Common myeloid progenitor, CD34-positive (primary cell): ENCODE measurements at regions not wholly inside any gene's neighbourhood (a gene's known extent, or its start where the extent isn't known, plus 50 kb on each side); places are given as distances from the start of the nearest gene placed in this dataset.

ENCODE experiments used
- CTCF ChIA-PET: fragments of 350-600 bp; sonication (Branson Sonifier 250); formaldehyde crosslinking; loops from one replicate; lab custom pipeline; 2021; ENCODE audit warnings: antibody characterized with exemption; lab: Charles Lee
- POLR2A ChIA-PET: fragments of 350-600 bp; sonication (Branson Sonifier 250); formaldehyde crosslinking; loops from one replicate; lab custom pipeline; 2021; ENCODE audit warnings: antibody characterized with exemption; lab: Charles Lee
- DNase-seq, 3 donors: peaks; one replicate each; pipeline versions ENCODE4 v3.0.0 to v3.0.0-alpha.2; 2013
- H3K27ac ChIP-seq, 2 experiments: 1 replicate in 1 of 2; 2 replicates in 1 of 2; pipeline ENCODE4 v1.7.0; 2013; ENCODE audit warnings: inconsistent platforms in 2 of 2, low read length in 2 of 2, mild to moderate bottlenecking in 2 of 2, low read depth in 1 of 2, moderate library complexity in 1 of 2; ENCODE audit not compliant: severe bottlenecking in 2 of 2, insufficient read depth in 1 of 2, poor library complexity in 1 of 2
- H3K27me3 ChIP-seq, 5 experiments: replicated peaks in 2 of 5; 1 replicate in 3 of 5; 2 replicates in 2 of 5; pipeline versions ENCODE4 v1.6.1 to v1.7.0; 2013; ENCODE audit warnings: low read length in 4 of 5, mild to moderate bottlenecking in 2 of 5, moderate library complexity in 2 of 5, inconsistent platforms in 1 of 5; ENCODE audit not compliant: insufficient read depth in 5 of 5, control insufficient read depth in 4 of 5
- H3K36me3 ChIP-seq, 4 experiments: 1 replicate in 2 of 4; 2 replicates in 2 of 4; pipeline versions ENCODE4 v1.6.1 to v1.7.0; 2013; ENCODE audit warnings: low read length in 3 of 4, control low read depth in 1 of 4, mild to moderate bottlenecking in 1 of 4; ENCODE audit not compliant: control insufficient read depth in 4 of 4, insufficient read depth in 4 of 4
- H3K4me1 ChIP-seq, 4 experiments: 1 replicate in 3 of 4; 2 replicates in 1 of 4; pipeline versions ENCODE4 v1.6.1 to v1.7.1; 2013; ENCODE audit warnings: low read length in 3 of 4, mild to moderate bottlenecking in 3 of 4, control low read depth in 1 of 4, inconsistent platforms in 1 of 4, moderate library complexity in 1 of 4; ENCODE audit not compliant: control insufficient read depth in 4 of 4, insufficient read depth in 4 of 4; ENCODE audit errors: control extremely low read depth in 1 of 4
- H3K4me3 ChIP-seq, 7 experiments: 1 replicate in 4 of 7; 2 replicates in 3 of 7; pipeline versions ENCODE4 v1.5.1 to v1.7.0; 2013; ENCODE audit warnings: mild to moderate bottlenecking in 7 of 7, low read length in 6 of 7, moderate library complexity in 6 of 7, inconsistent platforms in 2 of 7, low read depth in 2 of 7, control low read depth in 1 of 7; ENCODE audit not compliant: insufficient read depth in 4 of 7, control insufficient read depth in 1 of 7; ENCODE audit errors: extremely low read depth in 1 of 7
- H3K9me3 ChIP-seq, 5 experiments: 1 replicate in 4 of 5; 2 replicates in 1 of 5; pipeline versions ENCODE4 v1.6.1 to v1.7.1; 2013; ENCODE audit warnings: low read length in 4 of 5, mild to moderate bottlenecking in 2 of 5, inconsistent platforms in 1 of 5, low read depth in 1 of 5, moderate library complexity in 1 of 5; ENCODE audit not compliant: control insufficient read depth in 4 of 5, insufficient read depth in 2 of 5; ENCODE audit errors: control extremely low read depth in 1 of 5
- WGBS: methylation state at CpG from one replicate; pipeline ENCODE4 v1.1.5; 2013; ENCODE audit not compliant: insufficient coverage; 5-methylcytosine and 5-hydroxymethylcytosine counted together

DNA sequence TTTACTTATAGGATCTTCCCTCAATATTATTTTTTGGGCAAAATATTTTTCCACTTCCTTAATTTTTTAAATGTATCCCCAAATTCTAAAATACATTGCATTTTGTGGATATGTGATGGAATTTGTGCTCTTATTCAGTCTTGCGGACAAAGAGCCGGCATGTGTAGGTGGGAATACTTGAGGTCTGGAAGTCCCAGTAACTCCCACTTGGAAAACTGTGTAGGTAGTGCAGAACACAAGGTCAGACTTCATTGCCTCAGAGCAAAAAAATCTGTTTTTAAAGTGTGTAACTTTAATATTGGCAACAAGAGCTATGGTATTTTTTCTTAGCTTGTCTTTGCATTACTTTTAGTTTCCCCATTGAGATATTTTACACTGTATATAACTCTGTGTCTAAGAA, 68.5 kb upstream of the SEMA3A start:
- no peak for DNase-seq
- no peak overlapping the region for H3K27ac ChIP-seq
- POLR2A ChIA-PET: no interaction called here
- CTCF ChIA-PET: interaction anchor here (0.7 kb wide), 1 partner anchor 9 kb away, joined by 3 read pairs; no protein-coding TSS in a partner anchor
- no peak overlapping the region for H3K4me3 ChIP-seq
- H3K4me1 ChIP-seq: peaks cover 0 to 3% (median 0%) of the 10 kb centered on the region in 4 experiments
- no peaks in the 10 kb centered on the region for H3K9me3 ChIP-seq
- no peaks in the 10 kb centered on the region for H3K36me3 ChIP-seq
- WGBS: 100% methylated on average over 2 of the region's 2 CpGs
- no peaks in the 10 kb centered on the region for H3K27me3 ChIP-seq

DNA sequence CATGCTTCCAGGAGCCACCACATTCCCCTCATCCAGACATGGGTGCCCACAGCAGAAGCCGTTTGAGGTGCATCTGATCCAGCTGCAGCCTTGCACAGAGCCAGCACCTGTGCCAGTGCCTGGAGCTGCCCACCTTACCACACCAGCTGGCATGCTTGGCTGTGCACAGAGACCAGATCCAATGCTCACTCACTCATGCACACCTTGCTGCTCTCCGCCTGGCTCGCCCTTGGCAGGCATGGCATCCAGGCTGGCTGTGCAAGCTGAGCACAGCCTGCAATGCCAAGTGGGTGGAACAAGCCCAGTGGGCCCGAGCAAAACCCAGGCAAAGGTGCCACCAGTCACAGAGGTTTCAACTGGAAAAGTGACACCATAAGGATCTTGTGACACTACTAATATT, 66.9 kb upstream of the SEMA3A start:
- ChIA-PET CTCF (no interaction called here), POLR2A (no interaction called here)

DNA sequence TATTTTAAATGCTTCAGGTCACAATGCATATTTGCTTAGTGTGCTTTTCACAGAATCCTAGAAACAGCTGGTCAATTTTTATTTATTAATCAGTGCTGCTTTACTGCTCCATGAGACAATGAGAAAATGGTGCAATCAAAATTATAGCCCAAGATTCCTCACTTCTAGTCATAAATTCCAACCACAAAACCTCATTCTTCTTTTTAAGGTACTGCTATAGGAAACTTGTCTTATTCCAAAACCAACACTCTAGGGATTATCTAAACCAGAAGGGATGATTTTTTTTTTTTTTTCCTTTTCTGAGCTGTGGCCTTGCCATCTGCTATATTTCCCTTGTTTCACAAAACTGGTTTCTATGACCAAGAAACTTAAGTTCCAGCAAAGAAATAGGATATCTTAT, 64.0 kb upstream of the SEMA3A start:
- Histone ChIP-seq H3K4me1 (peaks cover 3 to 10% (median 5%) of the 10 kb centered on the region in 4 experiments), H3K4me3 (no peak overlapping the region), H3K9me3 (no peaks in the 10 kb centered on the region), H3K27me3 (no peaks in the 10 kb centered on the region), H3K27ac (no peak overlapping the region), H3K36me3 (no peaks in the 10 kb centered on the region)
- no peak for DNase-seq
- POLR2A ChIA-PET: no interaction called here
- CTCF ChIA-PET: interaction anchor here (1.0 kb wide), 1 partner anchor 766 kb away, joined by 3 read pairs; no protein-coding TSS in a partner anchor

More for the DNA sequence above, 66.9 kb upstream of the SEMA3A start:
- no peak overlapping the region for H3K4me3 ChIP-seq
- no peak overlapping the region for H3K27ac ChIP-seq
- H3K36me3 ChIP-seq: no peaks in the 10 kb centered on the region
- 91% methylated on average over 4 of the region's 4 CpGs for WGBS
- no peak for DNase-seq
- H3K4me1 ChIP-seq: peaks cover 3 to 10% (median 4%) of the 10 kb centered on the region in 4 experiments
- no peaks in the 10 kb centered on the region for H3K27me3 ChIP-seq
- no peaks in the 10 kb centered on the region for H3K9me3 ChIP-seq

DNA sequence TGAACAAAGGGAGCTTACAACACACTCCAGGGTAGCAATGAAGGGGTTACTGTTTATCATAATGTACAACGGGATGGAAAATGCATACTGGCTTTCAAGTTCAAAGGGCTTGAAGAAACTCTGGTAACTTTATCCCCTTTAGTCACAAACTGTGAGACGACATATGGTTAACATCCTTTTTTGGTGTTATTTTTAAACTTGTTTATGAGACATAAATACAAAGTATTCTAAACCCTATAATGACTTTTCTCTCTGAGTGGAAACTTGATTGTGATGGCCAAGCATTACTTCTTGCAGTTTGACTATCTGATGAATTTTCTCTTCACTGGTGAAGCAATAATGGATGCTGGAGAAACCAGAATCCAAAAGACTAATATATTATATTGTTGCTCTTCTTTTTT, 62.0 kb upstream of the SEMA3A start:
- no peaks in the 10 kb centered on the region for H3K9me3 ChIP-seq
- no peak overlapping the region for H3K27ac ChIP-seq
- H3K4me1 ChIP-seq: peaks cover under 1 to 10% (median 5%) of the 10 kb centered on the region in 4 experiments
- H3K36me3 ChIP-seq: no peaks in the 10 kb centered on the region
- H3K27me3 ChIP-seq: no peaks in the 10 kb centered on the region
- ChIA-PET POLR2A (no interaction called here), CTCF (no interaction called here)
- no peak overlapping the region for H3K4me3 ChIP-seq
- DNase-seq: no peak
- no CpG with 5 or more reads among the region's 2 CpGs for WGBS

DNA sequence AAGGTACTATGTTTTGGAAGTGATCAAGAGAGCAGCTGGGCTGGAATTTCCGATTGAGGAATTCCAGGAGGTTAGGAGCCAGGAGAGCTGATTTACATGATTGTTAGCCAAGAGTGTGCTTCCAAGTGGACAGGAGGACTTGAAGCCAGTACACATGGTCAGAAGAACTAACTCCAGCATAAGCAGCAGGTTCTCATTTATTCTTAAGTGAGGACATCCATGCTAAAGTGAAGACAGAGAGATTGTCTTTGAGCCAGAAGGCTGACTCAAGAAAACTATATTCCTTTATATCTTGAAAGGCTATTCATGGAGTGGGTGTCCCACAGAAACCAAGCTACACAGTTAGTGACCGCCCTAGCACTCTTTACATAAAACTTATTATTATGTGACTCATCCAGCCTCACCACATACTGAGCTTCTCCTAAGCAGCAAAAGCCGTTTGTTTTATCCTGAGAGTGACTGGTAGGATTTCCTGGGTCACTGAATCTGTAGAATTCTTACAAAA, 56.7 kb upstream of the SEMA3A start:
- WGBS: 56% methylated on average over 1 of the region's 3 CpGs
- DNase-seq: peak in 2 of 3 donors; percentile 15 to 27
- no peaks in the 10 kb centered on the region for H3K9me3 ChIP-seq
- H3K27ac ChIP-seq: no peak overlapping the region
- ChIA-PET CTCF (no interaction called here), POLR2A (no interaction called here)
- H3K4me3 ChIP-seq: no peak overlapping the region
- H3K27me3 ChIP-seq: no peaks in the 10 kb centered on the region
- H3K36me3 ChIP-seq: no peaks in the 10 kb centered on the region
- H3K4me1 ChIP-seq: peaks cover 1 to 27% (median 13%) of the 10 kb centered on the region in 4 experiments

DNA sequence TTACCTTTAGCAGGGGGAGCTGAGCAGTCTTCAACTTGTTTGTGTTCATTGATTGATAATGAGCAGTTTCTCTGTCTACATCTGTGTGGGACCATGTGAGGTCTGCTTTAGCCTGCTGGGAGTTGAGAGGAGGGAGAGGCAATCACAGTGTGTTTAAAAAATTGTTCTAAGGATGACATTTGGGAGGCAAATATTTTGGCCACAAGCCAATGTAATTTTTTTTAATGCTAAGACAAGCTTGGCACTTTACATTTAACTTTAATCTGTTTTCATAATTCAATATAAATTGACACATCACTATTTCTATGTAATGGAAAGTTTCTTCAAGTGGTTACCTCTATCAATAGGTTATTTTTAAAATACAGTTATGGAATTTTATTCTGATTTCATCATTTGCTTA, 55.9 kb upstream of the SEMA3A start:
- ChIA-PET POLR2A (no interaction called here), CTCF (no interaction called here)
- Histone ChIP-seq H3K27me3 (no peaks in the 10 kb centered on the region), H3K36me3 (no peaks in the 10 kb centered on the region), H3K4me3 (no peak overlapping the region), H3K9me3 (peaks cover 0 to 5% (median 3%) of the 10 kb centered on the region in 5 experiments), H3K4me1 (peaks cover 1 to 27% (median 13%) of the 10 kb centered on the region in 4 experiments), H3K27ac (no peak overlapping the region)
- no peak for DNase-seq

DNA sequence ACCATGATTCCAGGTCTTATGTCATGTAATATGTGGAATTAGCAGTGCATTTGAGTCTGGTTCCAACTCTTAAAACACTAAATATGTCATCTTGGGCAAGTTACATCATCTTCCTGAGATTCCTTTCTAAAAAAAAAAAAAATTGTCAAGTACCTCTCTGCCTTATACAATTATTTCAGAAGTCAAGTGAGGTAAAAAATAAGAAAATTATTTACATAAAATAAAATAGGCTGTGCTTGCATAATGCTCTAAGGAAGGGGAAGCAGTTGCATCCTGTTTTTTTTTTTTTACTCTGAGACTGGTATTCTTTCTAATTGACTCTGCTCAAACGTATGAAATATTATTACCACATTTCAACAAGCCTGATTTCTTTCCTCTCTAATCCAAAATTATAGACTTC, 55.1 kb upstream of the SEMA3A start:
- no peaks in the 10 kb centered on the region for H3K27me3 ChIP-seq
- H3K27ac ChIP-seq: no peak overlapping the region
- no CpG with 5 or more reads among the region's 1 CpG for WGBS
- DNase-seq: peak; percentile 29 to 79 (median 72)
- ChIA-PET CTCF (no interaction called here), POLR2A (no interaction called here)
- peaks cover 0 to 7% (median 4%) of the 10 kb centered on the region in 5 experiments for H3K9me3 ChIP-seq
- H3K36me3 ChIP-seq: no peaks in the 10 kb centered on the region
- peaks cover 1 to 27% (median 13%) of the 10 kb centered on the region in 4 experiments for H3K4me1 ChIP-seq
- no peak overlapping the region for H3K4me3 ChIP-seq
